ENCODE measurements at regions not wholly inside any gene's neighbourhood (a gene's known extent, or its start where the extent isn't known, plus 50 kb on each side); places are given as distances from the start of the nearest gene placed in this dataset.

DNA sequence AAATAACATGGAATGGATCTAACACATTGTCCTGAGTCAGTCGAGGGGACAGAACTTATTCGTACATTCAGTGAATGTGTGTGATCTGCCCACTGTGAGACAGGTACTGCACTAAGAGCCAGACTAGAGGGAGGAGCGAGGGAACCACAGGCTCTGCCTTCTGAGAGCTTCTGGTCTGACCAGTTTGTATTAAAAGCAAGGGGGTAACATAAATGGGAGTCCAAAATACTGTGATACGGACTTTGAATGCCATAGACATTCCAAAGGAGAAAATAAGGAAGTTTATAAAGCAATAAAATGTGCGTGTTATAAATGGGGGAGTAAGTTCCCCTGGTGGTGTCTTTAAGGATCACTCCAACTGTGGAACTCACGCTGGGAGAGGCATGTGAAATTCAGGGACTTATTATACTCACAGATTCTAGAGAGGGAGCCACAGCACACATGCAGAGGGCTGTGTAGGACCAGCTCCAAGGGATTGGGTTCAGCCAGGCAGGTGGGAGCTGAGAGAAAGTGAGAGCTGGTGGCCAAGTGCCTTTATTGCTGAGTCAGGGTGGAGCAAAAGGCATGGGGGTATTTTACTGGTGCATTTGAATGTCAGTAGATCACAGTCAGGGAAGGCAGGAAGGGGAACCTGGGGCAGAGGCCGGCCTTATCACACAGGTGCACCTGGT is 186.5 kb upstream of the WWC1 start:
- Histone ChIP-seq H3K9me3 (ENCODE audit: low read length) (no peaks in the 10 kb centered on the region), H3K27me3 (ENCODE audit: insufficient read depth, low read length) (no peaks in the 10 kb centered on the region)

DNA sequence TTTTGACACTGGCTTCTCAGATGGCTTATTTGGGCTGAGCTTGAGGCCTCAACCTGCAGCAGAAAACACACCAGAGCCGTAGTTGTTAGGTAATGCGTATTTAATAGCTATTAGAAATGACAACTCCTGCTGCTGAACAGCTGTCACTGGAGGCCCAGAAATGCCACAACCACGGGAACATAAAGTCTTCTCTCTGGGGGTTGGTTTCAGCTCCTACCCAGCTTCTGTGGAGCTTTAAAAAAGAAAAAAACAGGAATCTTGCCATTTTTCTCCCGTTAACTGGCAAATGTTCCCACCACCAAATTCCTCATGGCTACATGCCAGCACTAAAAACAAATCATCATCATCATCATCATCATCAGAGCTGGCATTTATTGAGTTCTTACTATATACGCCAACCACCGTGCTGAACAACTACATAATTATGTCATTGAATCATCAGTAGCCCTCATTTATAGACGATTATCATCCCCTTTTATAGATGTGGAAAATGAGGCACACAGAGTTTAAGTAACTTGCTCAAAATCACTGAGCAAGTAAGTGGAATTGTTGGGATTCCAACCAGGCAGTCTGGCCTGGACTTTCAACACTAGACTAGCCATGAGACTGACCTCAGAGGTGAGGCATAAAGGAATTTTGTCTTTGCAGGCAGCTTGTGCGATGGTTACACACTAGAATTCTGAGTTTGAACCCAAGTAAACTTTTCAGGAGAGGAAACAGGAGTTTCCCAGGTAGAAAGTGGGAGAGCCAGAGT is 185.3 kb upstream of the WWC1 start:
- H3K36me3 ChIP-seq (ENCODE audit: insufficient read depth, low read length): no peaks in the 10 kb centered on the region
- H3K4me3 ChIP-seq (ENCODE audit: low read length): no peak overlapping the region
- H3K4me1 ChIP-seq (ENCODE audit: insufficient read depth, low read length): peaks cover 25% of the 10 kb centered on the region
- no peak overlapping the region for H2AFZ ChIP-seq (ENCODE audit: low read depth, low read length)
- no peaks in the 10 kb centered on the region for H3K9me3 ChIP-seq (ENCODE audit: low read length)
- no peaks in the 10 kb centered on the region for H3K27me3 ChIP-seq (ENCODE audit: insufficient read depth, low read length)

More for the DNA sequence above, 186.5 kb upstream of the WWC1 start:
- H2AFZ ChIP-seq (ENCODE audit: low read depth, low read length): no peak overlapping the region
- H3K4me1 ChIP-seq (ENCODE audit: insufficient read depth, low read length): peaks cover 16% of the 10 kb centered on the region
- H3K36me3 ChIP-seq (ENCODE audit: insufficient read depth, low read length): no peaks in the 10 kb centered on the region
- no peak overlapping the region for H3K4me3 ChIP-seq (ENCODE audit: low read length)

DNA sequence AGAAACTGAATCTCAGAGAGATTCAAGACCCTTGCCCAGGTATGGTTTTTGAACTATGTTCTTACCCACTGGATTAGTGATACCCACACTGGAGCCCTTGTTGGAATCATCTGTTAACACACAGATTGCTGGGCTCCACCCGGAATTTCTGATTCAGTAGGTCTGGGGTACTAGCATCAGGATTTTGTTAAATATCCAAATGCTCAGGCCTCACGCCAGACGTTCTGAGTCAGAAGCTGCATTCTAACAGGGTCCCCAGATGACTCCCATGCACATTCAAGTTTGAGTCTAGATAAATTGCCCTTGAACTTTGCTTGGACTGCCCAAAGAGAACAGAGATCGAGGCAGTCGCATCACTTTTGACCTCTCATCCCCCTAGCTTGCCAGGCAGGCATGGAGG is 182.0 kb upstream of the WWC1 start:
- no peaks in the 10 kb centered on the region for H3K9me3 ChIP-seq (ENCODE audit: low read length)
- no peak overlapping the region for H2AFZ ChIP-seq (ENCODE audit: low read depth, low read length)
- H3K36me3 ChIP-seq (ENCODE audit: insufficient read depth, low read length): no peaks in the 10 kb centered on the region
- no peak overlapping the region for H3K4me3 ChIP-seq (ENCODE audit: low read length)
- no peaks in the 10 kb centered on the region for H3K27me3 ChIP-seq (ENCODE audit: insufficient read depth, low read length)
- H3K4me1 ChIP-seq (ENCODE audit: insufficient read depth, low read length): peaks cover 22% of the 10 kb centered on the region

DNA sequence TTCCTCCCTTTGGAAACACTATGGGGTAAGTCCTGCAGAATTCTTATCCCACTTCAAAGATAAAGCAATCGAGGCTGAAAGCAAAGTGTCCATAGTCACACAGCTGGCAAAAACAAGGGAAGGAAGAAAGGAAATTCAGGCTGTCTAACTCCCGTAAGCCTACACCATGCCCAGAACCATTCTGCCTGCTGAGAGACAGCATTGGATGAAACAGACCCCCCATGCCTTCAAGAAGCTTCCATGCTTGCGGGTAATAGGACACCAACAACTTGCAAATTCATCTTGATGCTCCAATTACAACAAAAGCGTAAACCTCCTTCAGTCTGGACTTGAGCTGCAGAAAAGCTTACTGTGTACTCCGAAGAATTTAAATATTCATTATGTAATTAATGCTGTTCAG is 181.1 kb upstream of the WWC1 start:
- Histone ChIP-seq H3K36me3 (ENCODE audit: insufficient read depth, low read length) (no peaks in the 10 kb centered on the region), H3K4me3 (ENCODE audit: low read length) (no peak overlapping the region)

DNA sequence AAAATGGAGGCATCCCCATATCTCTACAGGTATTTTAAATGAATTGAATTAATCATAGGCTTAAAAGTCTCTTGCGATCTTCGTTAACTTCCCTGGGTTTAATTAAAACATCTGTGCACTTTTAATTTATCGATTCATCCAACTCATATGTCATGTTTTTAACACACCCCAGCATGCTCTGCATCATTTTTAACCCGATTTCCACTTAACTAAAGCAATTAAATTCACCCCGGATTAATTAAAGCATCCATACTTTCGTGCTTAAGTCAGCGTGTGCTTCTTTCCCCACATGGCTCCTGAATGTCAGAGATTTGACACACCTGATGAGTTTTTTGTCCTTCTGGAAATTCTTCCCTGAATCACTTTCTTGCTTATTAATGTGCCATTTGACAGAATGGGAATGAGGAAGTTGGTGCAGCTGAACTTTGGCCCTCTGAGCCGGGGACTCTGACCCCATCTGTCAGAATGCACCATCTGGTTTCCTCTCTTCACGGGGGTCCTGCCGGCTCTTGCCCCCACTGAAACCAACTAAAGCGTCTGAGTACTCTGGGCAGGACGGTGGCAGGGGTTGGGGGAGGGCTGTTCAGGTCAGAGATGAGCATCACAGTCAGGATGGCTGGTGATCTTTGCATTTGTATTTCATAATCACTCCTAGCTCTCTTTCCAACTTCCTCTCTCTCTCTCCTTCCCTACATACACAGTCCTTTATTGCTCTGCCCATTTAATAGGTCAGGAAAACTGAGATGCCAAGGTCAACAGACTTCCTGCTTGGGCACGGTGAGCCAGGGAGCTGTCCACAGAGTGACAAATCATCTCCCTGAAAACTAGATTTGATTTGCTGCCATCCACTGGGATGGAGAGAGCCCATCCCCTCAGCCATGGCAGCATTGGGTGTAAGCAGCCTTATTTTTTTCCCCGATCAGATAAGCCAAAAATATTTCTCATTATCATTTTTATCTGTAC is 180.3 kb upstream of the WWC1 start:
- Histone ChIP-seq H2AFZ (ENCODE audit: low read depth, low read length) (no peak overlapping the region), H3K4me1 (ENCODE audit: insufficient read depth, low read length) (peaks cover 11% of the 10 kb centered on the region), H3K4me3 (ENCODE audit: low read length) (no peak overlapping the region), H3K36me3 (ENCODE audit: insufficient read depth, low read length) (no peaks in the 10 kb centered on the region), H3K27me3 (ENCODE audit: insufficient read depth, low read length) (no peaks in the 10 kb centered on the region), H3K9me3 (ENCODE audit: low read length) (no peaks in the 10 kb centered on the region)

More for the DNA sequence above, 181.1 kb upstream of the WWC1 start:
- Histone ChIP-seq H2AFZ (ENCODE audit: low read depth, low read length) (no peak overlapping the region), H3K9me3 (ENCODE audit: low read length) (no peaks in the 10 kb centered on the region), H3K4me1 (ENCODE audit: insufficient read depth, low read length) (peaks cover 13% of the 10 kb centered on the region), H3K27me3 (ENCODE audit: insufficient read depth, low read length) (no peaks in the 10 kb centered on the region)

DNA sequence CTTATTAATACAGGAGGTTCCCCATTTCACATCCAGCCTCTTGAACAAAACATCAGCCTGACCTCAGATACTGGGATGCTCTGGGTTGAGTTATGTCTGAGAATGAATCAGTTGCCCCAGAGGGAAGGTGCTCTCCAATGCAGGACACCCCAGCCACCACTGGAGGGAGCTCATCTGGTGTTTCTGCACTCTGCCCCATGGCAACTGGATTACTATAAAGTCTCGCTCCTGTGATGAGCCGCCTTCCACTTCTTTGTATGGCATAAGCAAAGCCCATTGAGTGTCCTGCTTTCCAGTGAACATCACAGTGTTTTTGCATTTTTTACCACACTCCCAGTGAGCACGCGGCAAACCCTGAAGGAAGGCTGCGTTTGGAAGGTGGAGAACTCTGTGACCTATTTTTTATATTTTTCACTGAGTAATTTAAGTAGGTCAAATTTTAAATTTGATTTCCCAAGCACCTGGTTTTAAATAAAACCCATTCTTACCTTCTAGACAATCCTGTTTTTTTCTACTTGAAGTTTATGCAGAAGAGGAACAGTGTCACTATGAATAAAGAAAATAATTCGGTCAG is 176.9 kb upstream of the WWC1 start:
- Histone ChIP-seq H2AFZ (ENCODE audit: low read depth, low read length) (no peak overlapping the region), H3K4me1 (ENCODE audit: insufficient read depth, low read length) (peaks cover 27% of the 10 kb centered on the region)

DNA sequence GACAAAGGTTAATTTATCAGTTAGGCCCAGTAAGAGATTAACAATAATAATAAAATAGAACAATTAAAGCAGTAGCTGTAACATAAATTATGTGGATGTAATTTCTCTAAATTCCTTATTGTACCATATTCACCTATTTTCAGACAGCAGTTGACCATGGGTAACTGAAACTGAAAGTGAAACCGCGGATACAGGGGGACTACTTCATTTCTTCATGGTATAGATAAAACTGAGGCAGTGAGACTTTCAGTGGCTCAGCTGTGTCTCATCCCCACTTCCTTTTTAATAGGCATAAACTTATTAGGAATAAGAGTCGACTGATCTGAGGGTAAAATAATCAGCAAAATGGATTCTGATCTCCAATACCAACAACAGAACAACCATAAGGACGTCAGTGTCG is 174.0 kb upstream of the WWC1 start:
- Histone ChIP-seq H3K4me1 (ENCODE audit: insufficient read depth, low read length) (peaks cover 16% of the 10 kb centered on the region), H3K9me3 (ENCODE audit: low read length) (no peaks in the 10 kb centered on the region), H3K27me3 (ENCODE audit: insufficient read depth, low read length) (no peaks in the 10 kb centered on the region), H3K36me3 (ENCODE audit: insufficient read depth, low read length) (peaks cover 3% of the 10 kb centered on the region), H2AFZ (ENCODE audit: low read depth, low read length) (no peak overlapping the region), H3K4me3 (ENCODE audit: low read length) (no peak overlapping the region)

More for the DNA sequence above, 176.9 kb upstream of the WWC1 start:
- peaks cover 3% of the 10 kb centered on the region for H3K36me3 ChIP-seq (ENCODE audit: insufficient read depth, low read length)
- no peaks in the 10 kb centered on the region for H3K9me3 ChIP-seq (ENCODE audit: low read length)
- no peaks in the 10 kb centered on the region for H3K27me3 ChIP-seq (ENCODE audit: insufficient read depth, low read length)
- H3K4me3 ChIP-seq (ENCODE audit: low read length): no peak overlapping the region

DNA sequence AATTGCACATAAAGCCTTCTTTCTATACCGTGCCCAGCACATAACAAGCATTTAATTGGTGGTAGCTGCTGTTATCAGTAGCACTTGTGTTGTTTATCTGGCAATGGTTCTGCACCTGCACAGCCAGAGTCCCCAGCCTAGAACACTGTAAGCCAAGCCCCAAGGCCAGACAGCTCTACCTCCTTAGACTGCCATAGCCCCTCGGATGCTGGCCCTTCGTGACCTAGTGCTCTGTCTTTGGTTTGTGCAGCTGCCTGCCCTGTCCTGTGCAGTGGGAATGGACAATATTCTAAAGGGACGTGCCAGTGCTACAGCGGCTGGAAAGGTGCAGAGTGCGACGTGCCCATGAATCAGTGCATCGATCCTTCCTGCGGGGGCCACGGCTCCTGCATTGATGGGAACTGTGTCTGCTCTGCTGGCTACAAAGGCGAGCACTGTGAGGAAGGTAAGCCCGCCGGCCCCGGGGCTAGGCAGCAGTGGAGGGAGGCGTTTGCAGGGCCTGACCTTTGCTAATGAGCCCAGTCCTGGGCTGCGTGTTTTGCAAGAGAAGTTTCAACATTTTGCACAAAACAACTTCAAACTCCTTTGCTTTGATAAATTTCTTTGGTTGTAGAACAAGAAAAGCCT is 173.3 kb upstream of the WWC1 start:
- H3K4me1 ChIP-seq (ENCODE audit: insufficient read depth, low read length): peaks cover 16% of the 10 kb centered on the region

DNA sequence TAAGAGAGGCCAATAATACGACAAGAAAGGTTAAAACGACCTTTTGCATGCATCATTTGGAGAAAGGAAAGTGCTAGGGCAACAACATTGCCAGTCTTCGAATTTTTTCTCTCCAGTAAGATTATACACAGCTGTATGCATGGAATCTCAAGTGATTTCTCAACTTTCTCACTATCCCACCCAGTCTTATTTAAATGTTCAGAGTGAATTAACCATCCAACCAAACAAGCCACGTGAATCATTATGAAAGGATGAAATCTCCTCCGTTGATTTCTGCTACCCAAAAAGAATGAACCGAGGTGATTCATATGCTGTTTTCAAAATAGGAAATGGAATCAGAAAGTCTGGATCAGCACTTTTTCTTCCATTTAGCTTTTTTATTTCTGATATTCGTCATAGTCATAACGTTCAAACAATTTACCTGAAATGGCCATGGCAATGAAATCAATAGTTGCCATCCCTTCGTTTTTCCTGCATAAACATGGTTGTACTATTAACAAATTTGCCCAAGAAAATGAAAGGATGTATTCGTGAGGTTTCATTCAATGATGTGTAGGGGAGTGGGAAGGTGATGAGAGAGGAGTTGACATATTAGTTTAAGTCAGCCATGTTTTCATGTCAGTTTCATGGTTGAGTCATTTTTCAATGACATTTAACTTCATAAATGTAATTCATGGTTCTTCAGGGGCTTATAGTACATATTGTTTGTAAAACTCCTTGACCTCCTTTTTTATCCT is 170.9 kb upstream of the WWC1 start:
- Histone ChIP-seq H3K27me3 (ENCODE audit: insufficient read depth, low read length) (no peaks in the 10 kb centered on the region), H2AFZ (ENCODE audit: low read depth, low read length) (no peak overlapping the region), H3K9me3 (ENCODE audit: low read length) (peaks cover 3% of the 10 kb centered on the region), H3K36me3 (ENCODE audit: insufficient read depth, low read length) (peaks cover 15% of the 10 kb centered on the region), H3K4me3 (ENCODE audit: low read length) (no peak overlapping the region), H3K4me1 (ENCODE audit: insufficient read depth, low read length) (peaks cover 16% of the 10 kb centered on the region)

More for the DNA sequence above, 173.3 kb upstream of the WWC1 start:
- H3K36me3 ChIP-seq (ENCODE audit: insufficient read depth, low read length): peaks cover 3% of the 10 kb centered on the region
- H3K4me3 ChIP-seq (ENCODE audit: low read length): peak overlapping the region; percentile 9
- H2AFZ ChIP-seq (ENCODE audit: low read depth, low read length): no peak overlapping the region
- H3K27me3 ChIP-seq (ENCODE audit: insufficient read depth, low read length): no peaks in the 10 kb centered on the region
- H3K9me3 ChIP-seq (ENCODE audit: low read length): no peaks in the 10 kb centered on the region

DNA sequence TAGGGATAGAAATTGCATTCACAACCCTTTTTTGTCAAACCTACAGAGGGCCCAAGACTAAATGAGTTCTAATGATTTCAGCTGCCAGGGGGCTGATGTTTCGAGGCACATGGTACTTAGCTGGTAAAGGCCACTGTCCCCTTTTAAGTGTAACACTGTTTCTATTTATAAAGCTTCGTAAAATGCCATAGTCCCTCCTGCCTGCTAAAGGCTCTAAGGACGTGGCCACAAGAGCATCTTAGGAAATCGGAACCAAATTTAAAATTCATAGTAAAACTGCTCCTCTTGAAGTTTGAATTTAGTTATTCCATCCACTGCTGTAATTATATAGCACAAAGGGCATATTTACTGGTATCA is 170.3 kb upstream of the WWC1 start:
- H2AFZ ChIP-seq (ENCODE audit: low read depth, low read length): no peak overlapping the region
- no peak overlapping the region for H3K4me3 ChIP-seq (ENCODE audit: low read length)
- peaks cover 19% of the 10 kb centered on the region for H3K36me3 ChIP-seq (ENCODE audit: insufficient read depth, low read length)
- no peaks in the 10 kb centered on the region for H3K27me3 ChIP-seq (ENCODE audit: insufficient read depth, low read length)
- H3K4me1 ChIP-seq (ENCODE audit: insufficient read depth, low read length): peaks cover 16% of the 10 kb centered on the region
- peaks cover 3% of the 10 kb centered on the region for H3K9me3 ChIP-seq (ENCODE audit: low read length)

DNA sequence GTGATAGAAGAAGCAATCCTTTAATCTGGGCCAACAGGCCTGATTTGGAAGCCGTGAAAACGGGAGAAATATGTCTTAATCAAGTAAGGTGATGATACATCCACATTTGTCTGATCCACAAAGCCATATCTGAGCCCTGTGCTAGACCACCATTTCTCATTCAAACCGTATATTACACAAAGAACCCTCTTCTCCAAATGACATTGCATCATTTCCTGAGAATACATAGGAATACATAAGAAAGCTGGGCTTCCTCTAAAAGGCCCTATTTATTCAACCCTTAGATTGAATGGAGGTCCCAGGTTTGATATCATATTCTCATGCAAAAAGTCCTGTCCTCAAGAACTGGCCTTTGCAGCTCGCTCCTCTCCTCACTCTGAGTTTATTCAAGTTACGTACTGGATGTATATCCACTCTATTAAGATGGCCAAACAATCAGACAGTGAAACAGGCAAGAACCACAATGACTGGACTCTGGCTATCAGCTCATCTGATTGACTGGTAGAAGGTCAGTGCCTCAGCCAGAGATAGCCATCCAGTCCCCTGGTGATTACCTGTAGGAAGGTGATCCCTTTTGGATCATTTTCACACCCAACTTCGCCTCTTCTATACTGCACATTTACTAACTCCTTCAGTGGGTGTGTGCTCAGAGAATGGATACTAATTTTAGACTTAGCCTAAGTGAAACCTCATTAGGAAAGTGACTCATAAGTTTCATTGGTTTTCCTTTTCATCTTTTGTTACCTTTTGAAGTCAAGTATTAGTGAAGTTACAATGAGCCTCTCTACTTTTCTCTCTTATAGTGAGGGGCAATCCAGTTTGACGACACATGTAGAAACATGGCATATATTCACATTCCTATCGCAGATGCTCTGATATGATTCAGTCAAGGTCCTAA is 167.6 kb upstream of the WWC1 start:
- Histone ChIP-seq H3K4me1 (ENCODE audit: insufficient read depth, low read length) (peaks cover 14% of the 10 kb centered on the region), H2AFZ (ENCODE audit: low read depth, low read length) (no peak overlapping the region), H3K9me3 (ENCODE audit: low read length) (peaks cover 3% of the 10 kb centered on the region), H3K36me3 (ENCODE audit: insufficient read depth, low read length) (peaks cover 27% of the 10 kb centered on the region), H3K27me3 (ENCODE audit: insufficient read depth, low read length) (no peaks in the 10 kb centered on the region), H3K4me3 (ENCODE audit: low read length) (no peak overlapping the region)

All from neuron (in vitro differentiated cells).